Renal cortex interstitium (tissue), 11 donors: ENCODE measurements at regions not wholly inside any gene's neighbourhood (a gene's known extent, or its start where the extent isn't known, plus 50 kb on each side); places are given as distances from the start of the nearest gene placed in this dataset.
"Not testable (repeated sequence)": the region's sequence is repeated elsewhere in the genome, so short reads cannot be mapped to it uniquely, and the experiment has no call there.

Source experiments
- DNase-seq, 11 donors: peaks; one replicate each; pipeline ENCODE4 v3.0.0-alpha.2; 2013; ENCODE audit warnings: low read depth in 9 of 11, low spot score in 4 of 11; ENCODE audit errors: extremely low read depth in 1 of 11

- not testable (repeated sequence) for DNase-seq
Observed at GRCh38 chr18:14357553-14358297, 185.7 kb downstream of the POTEC start.

GRCh38 chr18:14342170-14342569 lies 201.2 kb downstream of the POTEC start:
- DNase-seq = not testable (repeated sequence)

GRCh38 chr18:14336017-14336416 lies 203.8 kb upstream of the ZNF519 start:
- DNase-seq = not testable (repeated sequence)

- DNase-seq = not testable (repeated sequence)
Observed at GRCh38 chr18:14321217-14321616, 189.0 kb upstream of the ZNF519 start.

GRCh38 chr18:14301255-14301654 lies 169.0 kb upstream of the ZNF519 start:
- not testable (repeated sequence) for DNase-seq

GRCh38 chr18:14295081-14295480 lies 162.8 kb upstream of the ZNF519 start:
- DNase-seq = not testable (repeated sequence)

GRCh38 chr18:14285053-14285452 lies 152.8 kb upstream of the ZNF519 start:
- DNase-seq = no peak

GRCh38 chr18:14275391-14275790 lies 143.2 kb upstream of the ZNF519 start:
- DNase-seq = not testable (repeated sequence)

- DNase-seq = not testable (repeated sequence)
Observed at GRCh38 chr18:14265637-14266410, 133.6 kb upstream of the ZNF519 start.

- not testable (repeated sequence) for DNase-seq
Observed at GRCh38 chr18:14262786-14263185, 130.6 kb upstream of the ZNF519 start.

GRCh38 chr18:14250084-14250677 lies 117.9 kb upstream of the ZNF519 start:
- DNase-seq = not testable (repeated sequence)

GRCh38 chr18:14239224-14239623 lies 107.0 kb upstream of the ZNF519 start:
- not testable (repeated sequence) for DNase-seq

- not testable (repeated sequence) for DNase-seq
Observed at GRCh38 chr18:14236356-14237048, 104.3 kb upstream of the ZNF519 start.

GRCh38 chr18:14225286-14225679 lies 93.0 kb upstream of the ZNF519 start:
- DNase-seq = not testable (repeated sequence)

GRCh38 chr18:14224551-14225285 lies 92.5 kb upstream of the ZNF519 start:
- not testable (repeated sequence) for DNase-seq

GRCh38 chr18:14223919-14224318 lies 91.7 kb upstream of the ZNF519 start:
- DNase-seq = not testable (repeated sequence)

- DNase-seq = not testable (repeated sequence)
Observed at GRCh38 chr18:14223231-14223822, 91.1 kb upstream of the ZNF519 start.
